Left colon (tissue), 2 donors: ENCODE measurements at regions not wholly inside any gene's neighbourhood (a gene's known extent, or its start where the extent isn't known, plus 50 kb on each side); places are given as distances from the start of the nearest gene placed in this dataset.
"Not testable (repeated sequence)": the region's sequence is repeated elsewhere in the genome, so short reads cannot be mapped to it uniquely, and the experiment has no call there.

Source experiments
- ATAC-seq: fragments of 200-7000 bp; cut with Tn5 transposase; one replicate; pipeline ENCODE4 v1.9.1; 2020; ENCODE audit warnings: mild to moderate bottlenecking, moderate library complexity
- DNase-seq, 2 donors: peaks; one replicate each; pipeline ENCODE4 v3.0.0-alpha.2; 2020
- intact Hi-C, 2 donors: fragments of 100-400 bp; cut with DNase I in 1 of 2; cut with micrococcal nuclease in 1 of 2; formaldehyde crosslinking; loops; one replicate each; pipeline versions ENCODE4 v1.11.2 to v1.14.0; 2022; cut with DNase I, micrococcal nuclease
- donor health status: DM: no; HTN: no; CAD: no.
- donor health status: DM: yes; HTN: yes; CAD: no.

- intact Hi-C loops, result no loop called here
Measured at GRCh38 chr21:28587748-28588147, 404.9 kb downstream of the LTN1 start.

GRCh38 chr21:28581976-28582375 is 410.7 kb downstream of the LTN1 start:
- DNase-seq, result no peak
- ATAC-seq, result no peak
- intact Hi-C loops, result no loop called here

More at GRCh38 chr21:28587748-28588147, 404.9 kb downstream of the LTN1 start:
- DNase-seq (no peak), ATAC-seq (no peak)

DNA sequence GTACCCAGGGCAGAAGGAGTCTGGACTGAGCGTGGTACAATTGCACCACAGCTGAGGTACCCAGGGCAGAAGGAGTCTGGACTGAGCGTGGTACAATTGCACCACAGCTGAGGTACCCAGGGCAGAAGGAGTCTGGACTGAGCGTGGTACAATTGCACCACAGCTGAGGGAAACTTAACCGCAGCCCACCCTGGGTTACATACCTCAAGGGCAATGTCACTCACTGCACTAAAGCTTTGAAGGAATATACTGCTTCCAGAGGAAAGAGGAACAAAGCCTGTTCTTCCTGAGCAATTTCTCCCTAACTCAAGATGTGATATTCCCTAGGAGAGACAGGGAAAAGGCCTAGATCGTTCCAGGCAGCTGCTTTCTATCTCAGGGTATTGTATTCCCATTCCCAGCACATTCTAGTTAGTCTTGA is 411.4 kb downstream of the LTN1 start:
- intact Hi-C loops, result not testable (repeated sequence)

DNA sequence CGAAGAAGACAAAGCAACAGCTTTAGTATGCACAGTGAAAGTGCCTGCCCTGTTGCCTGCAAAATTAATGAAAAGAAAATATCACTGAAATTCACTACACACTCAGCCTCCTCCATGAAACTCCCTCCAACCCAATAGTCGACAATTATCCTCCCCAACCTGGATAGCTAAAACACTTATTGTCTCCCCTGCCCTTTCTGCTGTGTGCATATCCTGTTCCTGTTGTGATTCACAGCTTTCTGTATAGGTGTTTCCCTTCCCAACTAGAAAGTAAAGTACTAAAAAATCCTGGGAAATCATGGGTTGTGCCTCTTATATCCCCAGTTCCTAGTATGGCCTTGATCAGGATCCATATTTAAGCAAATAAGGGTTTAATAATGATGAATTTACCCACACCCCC is 412.1 kb downstream of the LTN1 start:
- intact Hi-C loops, result no loop called here
- DNase-seq (no peak), ATAC-seq (no peak)

More for the DNA sequence above, 411.4 kb downstream of the LTN1 start:
- not testable (repeated sequence) for DNase-seq, ATAC-seq

- intact Hi-C loops, result no loop called here
- no peak for DNase-seq
- no peak for ATAC-seq
Measured at GRCh38 chr21:28579986-28580550, 412.6 kb downstream of the LTN1 start.

- intact Hi-C loops, result no loop called here
- ATAC-seq (no peak), DNase-seq (no peak)
Measured at GRCh38 chr21:28568692-28569091, 424.0 kb downstream of the LTN1 start.

DNA sequence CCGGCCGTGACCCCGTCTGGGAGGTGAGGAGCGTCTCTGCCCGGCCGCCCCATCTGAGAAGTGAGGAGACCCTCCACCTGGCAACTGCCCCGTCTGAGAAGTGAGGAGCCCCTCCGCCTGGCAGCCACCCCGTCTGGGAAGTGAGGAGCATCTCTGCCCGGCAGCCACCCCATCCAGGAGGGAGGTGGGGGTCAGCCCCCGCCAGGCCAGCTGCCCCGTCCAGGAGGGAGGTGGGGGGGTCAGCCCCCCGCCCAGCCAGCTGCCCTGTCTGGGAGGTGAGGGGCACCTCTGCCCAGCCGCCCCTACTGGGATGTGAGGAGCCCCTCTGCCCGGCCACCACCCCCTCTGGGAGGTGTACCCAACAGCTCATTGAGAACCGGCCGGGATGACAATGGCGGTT is 428.7 kb downstream of the LTN1 start:
- ATAC-seq, intact Hi-C loops: not testable (repeated sequence)

GRCh38 chr21:28561772-28562171 is 430.9 kb downstream of the LTN1 start:
- DNase-seq (no peak), ATAC-seq (no peak)
- intact Hi-C loops, result no loop called here

More for the DNA sequence above, 428.7 kb downstream of the LTN1 start:
- DNase-seq, result not testable (repeated sequence)

GRCh38 chr21:28554660-28555475 is 437.8 kb downstream of the LTN1 start:
- no peak for DNase-seq
- intact Hi-C loops, result no loop called here
- ATAC-seq, result no peak

DNA sequence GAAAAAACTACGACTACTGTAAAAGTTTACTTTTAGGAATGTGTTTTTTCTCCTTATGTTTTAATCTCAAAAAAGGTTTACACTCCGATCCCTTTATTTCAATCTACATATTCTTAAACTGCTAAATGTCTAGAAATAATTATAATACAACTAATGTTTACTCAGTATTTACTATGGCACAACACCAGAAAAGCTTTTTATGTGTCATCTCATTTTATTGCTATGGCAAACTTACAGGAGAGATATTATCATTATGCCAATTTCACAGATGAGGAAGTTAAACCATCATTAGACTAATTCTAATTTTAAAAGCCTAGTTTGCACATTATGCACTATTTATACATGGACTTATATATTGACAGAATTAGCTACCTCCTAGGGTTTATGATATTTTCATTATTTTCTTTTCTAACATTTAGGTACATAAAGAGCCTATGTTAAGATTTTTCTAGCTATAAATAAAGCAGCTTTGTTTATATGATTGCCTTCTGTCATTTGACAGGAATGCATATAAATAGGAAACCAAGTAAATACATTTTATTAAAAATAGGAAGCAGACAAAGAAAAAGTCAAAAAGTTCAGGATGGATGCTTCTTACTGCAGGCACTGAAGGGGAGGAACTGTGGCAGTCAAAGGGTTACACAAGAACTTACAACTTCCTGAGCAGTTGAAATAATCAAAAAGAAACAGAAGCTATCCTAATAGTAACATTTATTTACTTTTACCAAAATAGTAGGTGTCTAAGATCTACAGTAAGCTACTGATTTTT is 442.4 kb downstream of the LTN1 start:
- intact Hi-C loops, result no loop called here
- no peak for DNase-seq
- ATAC-seq, result no peak

GRCh38 chr21:28548291-28548690 is 444.4 kb downstream of the LTN1 start:
- DNase-seq, result no peak
- intact Hi-C loops, result no loop called here
- ATAC-seq, result no peak

DNA sequence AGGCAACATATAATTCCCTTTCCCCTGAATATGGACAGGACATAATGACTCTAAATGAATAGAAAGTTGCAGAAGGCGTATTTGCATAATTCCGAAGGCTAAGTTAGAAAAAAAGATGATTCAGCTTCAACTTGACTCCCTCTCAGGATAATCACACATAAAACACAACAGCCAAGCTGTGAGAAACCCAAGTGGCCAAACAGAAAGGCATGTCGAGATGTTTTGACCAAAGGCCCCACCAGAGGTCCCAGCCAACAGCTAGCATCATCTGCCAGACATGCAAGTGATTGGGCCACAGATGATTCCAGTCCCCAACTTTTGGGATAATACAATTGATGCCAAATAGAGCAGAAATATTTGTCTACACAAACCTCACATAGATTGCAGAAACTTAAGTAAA is 444.9 kb downstream of the LTN1 start:
- DNase-seq (no peak), ATAC-seq (no peak)
- intact Hi-C loops, result no loop called here

DNA sequence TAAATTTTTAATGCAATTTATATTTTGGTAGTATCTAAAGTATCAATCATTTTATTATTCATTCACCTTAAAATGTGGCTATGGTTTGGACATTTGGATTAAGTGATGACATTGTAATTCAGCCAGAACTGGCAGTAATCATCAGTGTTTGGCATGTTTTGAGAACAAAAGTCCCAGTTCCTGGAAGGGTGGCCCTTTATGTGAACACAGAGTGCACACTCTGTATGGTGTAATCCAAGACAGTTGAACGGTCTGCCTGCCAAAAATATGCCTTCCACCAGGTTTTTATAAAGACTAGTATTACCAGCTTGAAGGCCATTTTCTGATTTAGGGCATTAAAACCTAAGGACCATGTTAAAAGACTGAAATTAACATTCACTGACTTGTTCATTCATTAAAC is 448.7 kb downstream of the LTN1 start:
- intact Hi-C loops, result no loop called here
- ATAC-seq, result no peak

GRCh38 chr21:28541371-28542112 is 451.1 kb downstream of the LTN1 start:
- ATAC-seq, result no peak
- DNase-seq, result no peak
- intact Hi-C loops, result no loop called here

More for the DNA sequence above, 448.7 kb downstream of the LTN1 start:
- DNase-seq, result no peak

DNA sequence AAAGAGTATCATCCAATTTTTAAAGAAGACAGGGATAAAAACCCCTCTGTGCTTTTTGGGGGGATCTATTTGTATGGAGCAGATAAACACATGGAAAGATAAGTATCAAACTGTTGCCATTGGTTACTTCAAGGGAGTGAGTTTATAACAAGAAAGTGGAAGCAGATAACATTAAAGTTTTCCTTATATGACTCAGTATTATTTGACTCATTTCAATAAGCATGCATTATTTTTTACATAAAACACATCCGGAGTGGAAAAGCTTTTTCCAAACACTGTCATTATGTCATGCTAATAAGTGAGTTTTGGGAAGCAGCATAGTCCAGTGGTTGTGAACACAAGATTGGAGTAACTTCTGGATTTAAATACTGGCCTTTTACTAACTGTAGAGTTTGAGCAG is 452.2 kb downstream of the LTN1 start:
- intact Hi-C loops, result no loop called here
- DNase-seq (no peak), ATAC-seq (no peak)

DNA sequence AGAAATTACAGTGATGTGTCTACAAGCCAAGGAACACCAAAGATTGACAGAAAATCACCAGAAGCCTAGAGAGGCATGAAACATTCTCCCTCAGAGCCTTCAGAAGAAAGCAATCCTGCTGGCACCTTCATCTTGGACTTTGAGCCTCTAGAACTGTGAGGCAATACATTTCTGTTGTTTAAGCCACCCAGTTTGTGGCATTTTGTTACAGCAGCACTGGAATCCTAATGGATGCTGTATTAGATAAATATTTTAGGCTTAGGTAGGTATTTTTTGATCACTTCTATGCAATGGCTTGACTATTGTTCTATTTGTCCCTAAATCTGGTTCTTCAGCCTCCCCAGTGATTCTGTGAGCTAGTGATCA is 453.1 kb downstream of the LTN1 start:
- intact Hi-C loops, result no loop called here
- ATAC-seq (no peak), DNase-seq (no peak)

GRCh38 chr21:28538987-28539622 is 453.6 kb downstream of the LTN1 start:
- DNase-seq (no peak), ATAC-seq (no peak)

DNA sequence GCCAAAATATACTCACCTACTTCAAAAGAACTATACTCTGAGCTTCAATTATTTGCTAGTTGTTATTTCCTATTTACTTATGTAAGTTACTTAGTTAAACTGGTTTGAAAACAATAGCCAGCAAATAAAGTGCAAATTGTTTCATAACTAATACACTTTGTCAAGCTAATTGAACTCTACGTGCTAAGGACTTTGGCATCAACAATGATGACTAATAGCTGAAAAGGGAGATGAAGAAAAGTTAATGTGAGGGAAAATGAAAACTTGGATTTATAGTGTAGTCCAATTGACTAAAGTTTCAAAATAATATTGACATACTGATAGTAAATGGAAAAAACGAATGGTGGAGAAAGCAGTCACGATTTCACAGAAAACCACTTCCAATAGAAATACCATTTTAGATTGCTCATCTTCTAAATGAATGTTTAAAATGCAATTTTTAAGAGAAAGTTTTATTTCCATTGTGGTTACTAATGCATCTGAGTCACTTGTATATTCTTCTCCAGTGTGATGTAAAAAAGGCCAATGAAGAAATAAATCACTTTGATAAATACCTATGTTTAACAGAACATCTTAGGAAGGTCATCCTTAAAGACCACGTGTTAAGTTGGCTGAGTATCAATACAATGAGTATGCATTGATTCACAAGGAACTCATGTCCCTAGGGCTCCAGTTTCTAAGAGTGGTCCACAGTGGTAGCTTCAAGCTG is 455.2 kb downstream of the LTN1 start:
- DNase-seq (no peak), ATAC-seq (no peak)
- intact Hi-C loops, result no loop called here

More at GRCh38 chr21:28538987-28539622, 453.6 kb downstream of the LTN1 start:
- intact Hi-C loops, result no loop called here
